Colonic mucosa (tissue), 4 donors: ENCODE measurements at regions not wholly inside any gene's neighbourhood (a gene's known extent, or its start where the extent isn't known, plus 50 kb on each side); places are given as distances from the start of the nearest gene placed in this dataset.

Experiments
- DNase-seq: peaks from one replicate; pipeline ENCODE4 v3.0.0-alpha.2; 2020
- H3K27ac ChIP-seq: fragments of 200-600 bp; one replicate; pipeline ENCODE4 v1.8.0; 2021
- H3K27me3 ChIP-seq: fragments of 200-600 bp; one replicate; pipeline ENCODE4 v1.8.0; 2021
- H3K36me3 ChIP-seq: fragments of 200-600 bp; one replicate; pipeline ENCODE4 v1.8.0; 2021
- H3K4me1 ChIP-seq: fragments of 200-600 bp; one replicate; pipeline ENCODE4 v1.8.0; 2021; ENCODE audit warnings: mild to moderate bottlenecking
- H3K4me3 ChIP-seq: fragments of 200-600 bp; one replicate; pipeline ENCODE4 v1.8.0; 2021
- H3K9ac ChIP-seq, 2 donors: one replicate each; pipeline ENCODE4 v1.7.0; 2013; ENCODE audit warnings: control low read depth in 2 of 2, low read depth in 2 of 2, low read length in 2 of 2
- H3K9me3 ChIP-seq: fragments of 200-600 bp; one replicate; pipeline ENCODE4 v1.8.0; 2021
- CTCF ChIP-seq: fragments of 200-600 bp; IDR thresholded peaks from one replicate; pipeline ENCODE4 v1.8.0; 2022; ENCODE audit warnings: antibody characterized with exemption, mild to moderate bottlenecking
- intact Hi-C: fragments of 100-400 bp; cut with DNase I; formaldehyde crosslinking; loops from one replicate; pipeline ENCODE4 v1.14.1; 2022
- donor health status: healthy.
- donor health status: DM: no; HTN: no; CAD: no.
- donor health status: DM: no; HTN: no; CAD: no.

DNA sequence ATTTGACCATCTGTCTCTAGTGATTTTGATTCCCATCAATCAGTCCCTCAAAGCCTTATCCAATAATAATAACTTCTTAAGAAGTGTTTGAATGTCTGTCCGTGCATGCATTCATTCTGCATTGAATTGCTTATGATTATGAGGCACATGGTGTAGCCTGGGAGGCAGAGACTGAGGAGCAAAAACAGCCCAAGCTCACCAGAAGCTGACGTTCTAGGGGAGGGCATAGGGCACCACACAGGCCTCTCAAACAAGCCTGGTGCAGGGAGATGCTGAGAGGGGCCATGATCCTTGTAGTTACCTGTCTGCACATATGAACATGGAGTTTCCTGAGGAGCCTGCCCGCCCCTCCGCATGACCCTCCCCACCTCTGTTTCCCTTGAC, 89.2 kb upstream of the POMGNT2 start:
- Histone ChIP-seq H3K27ac (no peak overlapping the region), H3K27me3 (no peaks in the 10 kb centered on the region), H3K9me3 (no peaks in the 10 kb centered on the region), H3K4me3 (no peak overlapping the region), H3K36me3 (no peaks in the 10 kb centered on the region), H3K4me1 (peaks cover 9% of the 10 kb centered on the region), H3K9ac (no peak overlapping the region)
- DNase-seq, result no peak
- intact Hi-C loops, result no loop called here
- TF ChIP-seq CTCF, result no peak

DNA sequence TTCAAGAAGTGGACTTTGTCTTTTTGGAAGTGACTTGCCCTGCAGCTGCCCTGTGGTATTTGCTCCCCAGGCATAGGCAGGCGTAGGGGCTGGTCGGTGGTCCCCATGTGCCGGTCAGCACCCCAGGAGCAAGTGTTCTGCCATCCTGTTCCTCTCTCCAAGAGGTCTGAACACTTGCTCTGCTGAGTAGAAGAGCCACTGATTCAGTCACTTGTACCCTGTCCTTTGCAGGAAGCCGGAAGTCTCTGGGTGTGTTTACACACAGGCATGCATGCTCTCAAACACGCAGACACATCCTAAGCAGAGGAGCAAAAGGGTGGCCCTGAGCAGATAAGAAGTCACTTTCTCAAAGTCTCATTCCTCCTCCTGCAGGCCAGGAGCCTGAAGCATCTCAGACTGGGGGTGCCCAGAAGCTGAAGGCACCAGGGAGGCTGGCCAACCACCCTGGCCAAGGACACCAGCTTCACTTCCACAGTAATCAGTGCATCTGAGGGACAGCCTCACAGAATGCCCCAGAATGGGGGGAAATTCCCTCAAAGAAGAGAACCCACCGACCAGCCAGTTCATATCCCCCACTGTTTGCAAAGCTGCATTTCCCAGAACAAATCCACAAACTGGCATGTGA, 88.7 kb upstream of the POMGNT2 start:
- Histone ChIP-seq H3K4me3 (no peak overlapping the region), H3K27me3 (no peaks in the 10 kb centered on the region), H3K9ac (no peak overlapping the region), H3K36me3 (no peaks in the 10 kb centered on the region), H3K4me1 (peaks cover 9% of the 10 kb centered on the region), H3K9me3 (no peaks in the 10 kb centered on the region), H3K27ac (peak overlapping the region; percentile 44)
- DNase-seq, result peak; percentile 74
- intact Hi-C loops, result no loop called here
- TF ChIP-seq CTCF, result no peak

GRCh38 chr3:43194069-43194468, 88.2 kb upstream of the POMGNT2 start:
- H3K4me3 ChIP-seq, result no peak overlapping the region
- peaks cover 9% of the 10 kb centered on the region for H3K4me1 ChIP-seq
- H3K27ac ChIP-seq, result no peak overlapping the region
- no peaks in the 10 kb centered on the region for H3K27me3 ChIP-seq
- TF ChIP-seq CTCF, result no peak
- H3K9ac ChIP-seq, result no peak overlapping the region
- no peaks in the 10 kb centered on the region for H3K36me3 ChIP-seq
- intact Hi-C loops, result no loop called here
- H3K9me3 ChIP-seq, result no peaks in the 10 kb centered on the region
- no peak for DNase-seq

GRCh38 chr3:43192028-43192427, 86.1 kb upstream of the POMGNT2 start:
- no peak overlapping the region for H3K4me3 ChIP-seq
- no peaks in the 10 kb centered on the region for H3K9me3 ChIP-seq
- H3K9ac ChIP-seq, result no peak overlapping the region
- DNase-seq, result no peak
- H3K36me3 ChIP-seq, result no peaks in the 10 kb centered on the region
- TF ChIP-seq CTCF, result no peak
- H3K27me3 ChIP-seq, result no peaks in the 10 kb centered on the region
- intact Hi-C loops, result no loop called here
- H3K4me1 ChIP-seq, result peaks cover 9% of the 10 kb centered on the region
- H3K27ac ChIP-seq, result no peak overlapping the region

- no peaks in the 10 kb centered on the region for H3K27me3 ChIP-seq
- H3K4me1 ChIP-seq, result peaks cover 9% of the 10 kb centered on the region
- no peak overlapping the region for H3K9ac ChIP-seq
- no peak for DNase-seq
- no peak for TF ChIP-seq CTCF
- H3K9me3 ChIP-seq, result no peaks in the 10 kb centered on the region
- no peak overlapping the region for H3K27ac ChIP-seq
- no peaks in the 10 kb centered on the region for H3K36me3 ChIP-seq
- no peak overlapping the region for H3K4me3 ChIP-seq
- intact Hi-C loops, result no loop called here
Observed at GRCh38 chr3:43191116-43191515, 85.2 kb upstream of the POMGNT2 start.
